ENCODE measurements at regions not wholly inside any gene's neighbourhood (a gene's known extent, or its start where the extent isn't known, plus 50 kb on each side); places are given as distances from the start of the nearest gene placed in this dataset.

GRCh38 chr6:148082696-148083095 is 259.9 kb upstream of the SASH1 start:
- H2AFZ ChIP-seq (ENCODE audit: low read length, unreplicated experiment): no peak overlapping the region
- H3K27ac ChIP-seq (ENCODE audit: low read depth, low read length): no peak overlapping the region
- H3K79me2 ChIP-seq (ENCODE audit: control insufficient read depth, insufficient read depth, low read length, unreplicated experiment): no peaks in the 10 kb centered on the region
- H3K36me3 ChIP-seq (ENCODE audit: insufficient read depth, low read length): no peaks in the 10 kb centered on the region
- no peak overlapping the region for H3K4me3 ChIP-seq (ENCODE audit: low read depth, low read length)
- no peaks in the 10 kb centered on the region for H3K4me1 ChIP-seq (ENCODE audit: control insufficient read depth, insufficient read depth, low read length, unreplicated experiment)
- H3K27me3 ChIP-seq (ENCODE audit: insufficient read depth, low read length): peaks cover 27% of the 10 kb centered on the region

GRCh38 chr6:148085631-148086331 is 256.9 kb upstream of the SASH1 start:
- no peak overlapping the region for H2AFZ ChIP-seq (ENCODE audit: low read length, unreplicated experiment)
- H3K79me2 ChIP-seq (ENCODE audit: control insufficient read depth, insufficient read depth, low read length, unreplicated experiment): no peaks in the 10 kb centered on the region
- H3K27me3 ChIP-seq (ENCODE audit: insufficient read depth, low read length): no peaks in the 10 kb centered on the region; the same call in 1 of the 2 replicates
- no peaks in the 10 kb centered on the region for H3K36me3 ChIP-seq (ENCODE audit: insufficient read depth, low read length)
- H3K4me3 ChIP-seq (ENCODE audit: low read depth, low read length): no peak overlapping the region
- no peaks in the 10 kb centered on the region for H3K4me1 ChIP-seq (ENCODE audit: control insufficient read depth, insufficient read depth, low read length, unreplicated experiment)
- H3K27ac ChIP-seq (ENCODE audit: low read depth, low read length): no peak overlapping the region

GRCh38 chr6:148086386-148086785 is 256.3 kb upstream of the SASH1 start:
- Histone ChIP-seq H3K27ac (ENCODE audit: low read depth, low read length) (no peak overlapping the region), H3K36me3 (ENCODE audit: insufficient read depth, low read length) (no peaks in the 10 kb centered on the region), H2AFZ (ENCODE audit: low read length, unreplicated experiment) (no peak overlapping the region), H3K4me1 (ENCODE audit: control insufficient read depth, insufficient read depth, low read length, unreplicated experiment) (no peaks in the 10 kb centered on the region), H3K4me3 (ENCODE audit: low read depth, low read length) (no peak overlapping the region), H3K79me2 (ENCODE audit: control insufficient read depth, insufficient read depth, low read length, unreplicated experiment) (no peaks in the 10 kb centered on the region), H3K27me3 (ENCODE audit: insufficient read depth, low read length) (no peaks in the 10 kb centered on the region; the same call in 1 of the 2 replicates)

GRCh38 chr6:148086843-148087242 is 255.8 kb upstream of the SASH1 start:
- Histone ChIP-seq H3K79me2 (ENCODE audit: control insufficient read depth, insufficient read depth, low read length, unreplicated experiment) (no peaks in the 10 kb centered on the region), H3K27me3 (ENCODE audit: insufficient read depth, low read length) (no peaks in the 10 kb centered on the region; the same call in 1 of the 2 replicates), H3K36me3 (ENCODE audit: insufficient read depth, low read length) (no peaks in the 10 kb centered on the region)

GRCh38 chr6:148087659-148088058 is 255.0 kb upstream of the SASH1 start:
- Histone ChIP-seq H3K79me2 (ENCODE audit: control insufficient read depth, insufficient read depth, low read length, unreplicated experiment) (no peaks in the 10 kb centered on the region), H3K4me3 (ENCODE audit: low read depth, low read length) (no peak overlapping the region), H3K27ac (ENCODE audit: low read depth, low read length) (no peak overlapping the region), H2AFZ (ENCODE audit: low read length, unreplicated experiment) (no peak overlapping the region), H3K27me3 (ENCODE audit: insufficient read depth, low read length) (no peaks in the 10 kb centered on the region), H3K4me1 (ENCODE audit: control insufficient read depth, insufficient read depth, low read length, unreplicated experiment) (no peaks in the 10 kb centered on the region), H3K36me3 (ENCODE audit: insufficient read depth, low read length) (no peaks in the 10 kb centered on the region)

More at GRCh38 chr6:148086843-148087242, 255.8 kb upstream of the SASH1 start:
- Histone ChIP-seq H3K27ac (ENCODE audit: low read depth, low read length) (no peak overlapping the region), H3K4me3 (ENCODE audit: low read depth, low read length) (peak overlapping the region; percentile 21; the same call in 1 of the 2 replicates), H3K4me1 (ENCODE audit: control insufficient read depth, insufficient read depth, low read length, unreplicated experiment) (no peaks in the 10 kb centered on the region), H2AFZ (ENCODE audit: low read length, unreplicated experiment) (peak overlapping the region; percentile 7)

- H3K4me3 ChIP-seq (ENCODE audit: low read depth, low read length): no peak overlapping the region
- H3K27me3 ChIP-seq (ENCODE audit: insufficient read depth, low read length): no peaks in the 10 kb centered on the region
- H3K27ac ChIP-seq (ENCODE audit: low read depth, low read length): no peak overlapping the region
Observed at GRCh38 chr6:148090326-148090725, 252.3 kb upstream of the SASH1 start.

GRCh38 chr6:148091394-148091793 is 251.2 kb upstream of the SASH1 start:
- H2AFZ ChIP-seq (ENCODE audit: low read length, unreplicated experiment): no peak overlapping the region
- H3K36me3 ChIP-seq (ENCODE audit: insufficient read depth, low read length): no peaks in the 10 kb centered on the region
- H3K4me3 ChIP-seq (ENCODE audit: low read depth, low read length): no peak overlapping the region
- no peaks in the 10 kb centered on the region for H3K79me2 ChIP-seq (ENCODE audit: control insufficient read depth, insufficient read depth, low read length, unreplicated experiment)
- no peak overlapping the region for H3K27ac ChIP-seq (ENCODE audit: low read depth, low read length)
- no peaks in the 10 kb centered on the region for H3K27me3 ChIP-seq (ENCODE audit: insufficient read depth, low read length)
- H3K4me1 ChIP-seq (ENCODE audit: control insufficient read depth, insufficient read depth, low read length, unreplicated experiment): no peaks in the 10 kb centered on the region

More at GRCh38 chr6:148090326-148090725, 252.3 kb upstream of the SASH1 start:
- H3K36me3 ChIP-seq (ENCODE audit: insufficient read depth, low read length): no peaks in the 10 kb centered on the region
- H3K4me1 ChIP-seq (ENCODE audit: control insufficient read depth, insufficient read depth, low read length, unreplicated experiment): no peaks in the 10 kb centered on the region
- H3K79me2 ChIP-seq (ENCODE audit: control insufficient read depth, insufficient read depth, low read length, unreplicated experiment): no peaks in the 10 kb centered on the region
- H2AFZ ChIP-seq (ENCODE audit: low read length, unreplicated experiment): no peak overlapping the region

GRCh38 chr6:148103436-148103835 is 239.2 kb upstream of the SASH1 start:
- Histone ChIP-seq H3K4me1 (ENCODE audit: control insufficient read depth, insufficient read depth, low read length, unreplicated experiment) (no peaks in the 10 kb centered on the region), H3K27ac (ENCODE audit: low read depth, low read length) (no peak overlapping the region), H2AFZ (ENCODE audit: low read length, unreplicated experiment) (no peak overlapping the region), H3K27me3 (ENCODE audit: insufficient read depth, low read length) (no peaks in the 10 kb centered on the region), H3K4me3 (ENCODE audit: low read depth, low read length) (no peak overlapping the region), H3K79me2 (ENCODE audit: control insufficient read depth, insufficient read depth, low read length, unreplicated experiment) (no peaks in the 10 kb centered on the region), H3K36me3 (ENCODE audit: insufficient read depth, low read length) (no peaks in the 10 kb centered on the region)

GRCh38 chr6:148104131-148104530 is 238.5 kb upstream of the SASH1 start:
- H3K36me3 ChIP-seq (ENCODE audit: insufficient read depth, low read length): no peaks in the 10 kb centered on the region
- H3K4me3 ChIP-seq (ENCODE audit: low read depth, low read length): no peak overlapping the region
- no peak overlapping the region for H2AFZ ChIP-seq (ENCODE audit: low read length, unreplicated experiment)
- H3K27me3 ChIP-seq (ENCODE audit: insufficient read depth, low read length): no peaks in the 10 kb centered on the region
- H3K4me1 ChIP-seq (ENCODE audit: control insufficient read depth, insufficient read depth, low read length, unreplicated experiment): no peaks in the 10 kb centered on the region
- no peak overlapping the region for H3K27ac ChIP-seq (ENCODE audit: low read depth, low read length)
- no peaks in the 10 kb centered on the region for H3K79me2 ChIP-seq (ENCODE audit: control insufficient read depth, insufficient read depth, low read length, unreplicated experiment)

GRCh38 chr6:148105695-148106094 is 236.9 kb upstream of the SASH1 start:
- Histone ChIP-seq H3K4me1 (ENCODE audit: control insufficient read depth, insufficient read depth, low read length, unreplicated experiment) (no peaks in the 10 kb centered on the region), H3K27me3 (ENCODE audit: insufficient read depth, low read length) (no peaks in the 10 kb centered on the region), H2AFZ (ENCODE audit: low read length, unreplicated experiment) (no peak overlapping the region), H3K4me3 (ENCODE audit: low read depth, low read length) (no peak overlapping the region), H3K27ac (ENCODE audit: low read depth, low read length) (no peak overlapping the region), H3K79me2 (ENCODE audit: control insufficient read depth, insufficient read depth, low read length, unreplicated experiment) (no peaks in the 10 kb centered on the region), H3K36me3 (ENCODE audit: insufficient read depth, low read length) (no peaks in the 10 kb centered on the region)

GRCh38 chr6:148107911-148108310 is 234.7 kb upstream of the SASH1 start:
- Histone ChIP-seq H3K36me3 (ENCODE audit: insufficient read depth, low read length) (no peaks in the 10 kb centered on the region), H2AFZ (ENCODE audit: low read length, unreplicated experiment) (no peak overlapping the region), H3K27me3 (ENCODE audit: insufficient read depth, low read length) (no peaks in the 10 kb centered on the region), H3K4me3 (ENCODE audit: low read depth, low read length) (no peak overlapping the region), H3K4me1 (ENCODE audit: control insufficient read depth, insufficient read depth, low read length, unreplicated experiment) (peaks cover 3% of the 10 kb centered on the region), H3K27ac (ENCODE audit: low read depth, low read length) (no peak overlapping the region), H3K79me2 (ENCODE audit: control insufficient read depth, insufficient read depth, low read length, unreplicated experiment) (no peaks in the 10 kb centered on the region)

Data from ACC112 (cell line).